Muscle of back (tissue), 3 donors: ENCODE measurements at regions not wholly inside any gene's neighbourhood (a gene's known extent, or its start where the extent isn't known, plus 50 kb on each side); places are given as distances from the start of the nearest gene placed in this dataset.

Source experiments
- DNase-seq, 3 donors: peaks; one replicate each; pipeline versions ENCODE4 v3.0.0 to v3.0.0-alpha.2; 2013

- peak in 1 of 3 donors; percentile 78 for DNase-seq
These were observed 176.0 kb downstream of the ABHD5 start for GRCh38 chr3:43866529-43867353.

GRCh38 chr3:43867436-43868072, 176.8 kb downstream of the ABHD5 start:
- peak in 1 of 3 donors; percentile 61 for DNase-seq

GRCh38 chr3:43869491-43869890, 178.8 kb downstream of the ABHD5 start:
- DNase-seq = no peak

GRCh38 chr3:43870120-43870519, 179.4 kb downstream of the ABHD5 start:
- peak in 1 of 3 donors; percentile 27 for DNase-seq

- DNase-seq = no peak
These were observed 180.3 kb downstream of the ABHD5 start for GRCh38 chr3:43870844-43871626.

GRCh38 chr3:43871627-43872245, 181.0 kb downstream of the ABHD5 start:
- DNase-seq = no peak

- DNase-seq = peak in 2 of 3 donors; percentile 29 to 85
These were observed 181.6 kb downstream of the ABHD5 start for GRCh38 chr3:43872301-43872700.

GRCh38 chr3:43872901-43873300, 182.2 kb downstream of the ABHD5 start:
- peak in 1 of 3 donors; percentile 30 for DNase-seq

- DNase-seq = no peak
These were observed 183.0 kb downstream of the ABHD5 start for GRCh38 chr3:43873723-43874122.

GRCh38 chr3:43874290-43874689, 183.6 kb downstream of the ABHD5 start:
- DNase-seq = no peak

GRCh38 chr3:43874731-43875130, 184.0 kb downstream of the ABHD5 start:
- DNase-seq = no peak

GRCh38 chr3:43876648-43877047, 185.9 kb downstream of the ABHD5 start:
- no peak for DNase-seq

- DNase-seq = no peak
These were observed 188.4 kb downstream of the ABHD5 start for GRCh38 chr3:43879166-43879565.

- DNase-seq = no peak
These were observed 192.4 kb downstream of the ABHD5 start for GRCh38 chr3:43882976-43883680.

- no peak for DNase-seq
These were observed 193.1 kb downstream of the ABHD5 start for GRCh38 chr3:43883729-43884396.

- no peak for DNase-seq
These were observed 193.8 kb downstream of the ABHD5 start for GRCh38 chr3:43884581-43884980.

- DNase-seq = no peak
These were observed 195.3 kb downstream of the ABHD5 start for GRCh38 chr3:43885908-43886618.

- DNase-seq = no peak
These were observed 201.3 kb downstream of the ABHD5 start for GRCh38 chr3:43892061-43892460.

GRCh38 chr3:43892526-43892925, 201.8 kb downstream of the ABHD5 start:
- no peak for DNase-seq

GRCh38 chr3:43893727-43894126, 203.0 kb downstream of the ABHD5 start:
- DNase-seq = no peak
